Gastrocnemius medialis (tissue), 4 donors: ENCODE measurements at regions not wholly inside any gene's neighbourhood (a gene's known extent, or its start where the extent isn't known, plus 50 kb on each side); places are given as distances from the start of the nearest gene placed in this dataset.

Experiments
- ATAC-seq, 2 donors: fragments of 150-250 bp; one replicate each; pipeline ENCODE4 v1.9.1; 2016
- DNase-seq, 2 donors: peaks; one replicate each; pipeline ENCODE4 v3.0.0-alpha.2; 2019
- H3K27ac ChIP-seq, 4 donors: fragments of 200-600 bp; sonication (generic); 1 replicate in 1 of 4; 2 replicates in 3 of 4; pipeline ENCODE4 v1.5.1; 2016 to 2018; ENCODE audit warnings: mild to moderate bottlenecking in 2 of 4, moderate library complexity in 1 of 4
- H3K27me3 ChIP-seq, 3 donors: fragments of 200-600 bp; sonication (generic) in 2 of 3; 1 replicate in 1 of 3; 2 replicates in 2 of 3; pipeline versions ENCODE4 v1.5.1 to v1.6.0; 2016 to 2019; ENCODE audit warnings: mild to moderate bottlenecking in 1 of 3, moderate library complexity in 1 of 3
- H3K36me3 ChIP-seq, 2 donors: fragments of 200-600 bp; sonication (generic) in 1 of 2; one replicate each; pipeline ENCODE4 v1.5.1; 2017 to 2018
- H3K4me1 ChIP-seq, 2 donors: fragments of 200-600 bp; sonication (generic) in 1 of 2; one replicate each; pipeline ENCODE4 v1.5.1; 2016 to 2017; ENCODE audit warnings: mild to moderate bottlenecking in 2 of 2
- H3K4me3 ChIP-seq, 4 donors: fragments of 200-600 bp; sonication (generic) in 3 of 4; 1 replicate in 1 of 4; 2 replicates in 3 of 4; pipeline ENCODE4 v1.5.1; 2016 to 2019; ENCODE audit warnings: mild to moderate bottlenecking in 2 of 4
- H3K9me3 ChIP-seq, 3 donors: fragments of 200-600 bp; sonication (generic) in 2 of 3; 1 replicate in 1 of 3; 2 replicates in 2 of 3; pipeline ENCODE4 v1.5.1; 2016 to 2019
- CTCF ChIP-seq, 5 experiments: fragments of 450-650 bp in 3 of 5; fragments of 200-600 bp in 2 of 5; sonication (generic) in 2 of 5; IDR thresholded peaks in 4 of 5; conservative IDR thresholded peaks in 1 of 5; 1 replicate in 4 of 5; 2 replicates in 1 of 5; pipeline ENCODE4 v1.5.1; 2016 to 2019; ENCODE audit warnings: antibody characterized with exemption in 5 of 5, mild to moderate bottlenecking in 3 of 5, moderate library complexity in 3 of 5
- POLR2A ChIP-seq, 2 donors: fragments of 450-650 bp; IDR thresholded peaks; one replicate each; pipeline ENCODE4 v1.6.1; 2017; ENCODE audit warnings: antibody characterized with exemption in 2 of 2, mild to moderate bottlenecking in 2 of 2, moderate library complexity in 2 of 2
- in situ Hi-C, 4 donors: fragments of 200-750 bp; cut with MboI; loops; one replicate each; pipeline versions ENCODE4 v1.15.0 to v1.8.0; 2017; ENCODE audit warnings: low sequenced_read_pairs in 4 of 4
- intact Hi-C: fragments of 100-400 bp; cut with DNase I; formaldehyde crosslinking; loops from one replicate; pipeline ENCODE4 v1.15.1; 2023; ENCODE audit warnings: low total_unique reads

GRCh38 chr2:71811726-71812125, 335.9 kb downstream of the CYP26B1 start:
- in situ Hi-C loops = loop anchor here in 1 of 4 donors (25.0 kb wide), 2 partner anchors 351 to 776 kb away; no protein-coding TSS in a partner anchor
- Histone ChIP-seq H3K4me1 (peaks cover 0 to 4% of the 10 kb centered on the region in 2 donors), H3K27me3 (no peaks in the 10 kb centered on the region), H3K27ac (no peak overlapping the region), H3K36me3 (no peaks in the 10 kb centered on the region), H3K4me3 (no peak overlapping the region), H3K9me3 (no peaks in the 10 kb centered on the region)
- intact Hi-C loops = no loop called here
- ATAC-seq = no peak
- no peak for TF ChIP-seq POLR2A (IDR thresholded peaks at IDR 0.05)
- TF ChIP-seq CTCF (IDR thresholded peaks at IDR 0.05 in 4 of 5, conservative IDR thresholded peaks at IDR 0.05 in 1 of 5) = no peak
- no peak for DNase-seq

- Histone ChIP-seq H3K9me3 (no peaks in the 10 kb centered on the region), H3K27ac (no peak overlapping the region), H3K4me3 (no peak overlapping the region), H3K4me1 (peaks cover 0 to 4% of the 10 kb centered on the region in 2 donors), H3K27me3 (no peaks in the 10 kb centered on the region), H3K36me3 (no peaks in the 10 kb centered on the region)
- DNase-seq = no peak
- intact Hi-C loops (no loop called here), in situ Hi-C loops (loop anchor here in 1 of 4 donors (25.0 kb wide), 2 partner anchors 351 to 776 kb away; no protein-coding TSS in a partner anchor)
- TF ChIP-seq CTCF (IDR thresholded peaks at IDR 0.05 in 4 of 5, conservative IDR thresholded peaks at IDR 0.05 in 1 of 5) (no peak), POLR2A (IDR thresholded peaks at IDR 0.05) (no peak)
- no peak for ATAC-seq
Observed at GRCh38 chr2:71811157-71811556, 336.5 kb downstream of the CYP26B1 start.

GRCh38 chr2:71807581-71808451, 339.8 kb downstream of the CYP26B1 start:
- in situ Hi-C loops = loop anchor here (5.0 to 25.0 kb wide), 7 partner anchors 117 to 779 kb away; no protein-coding TSS in a partner anchor
- no peaks in the 10 kb centered on the region for H3K27me3 ChIP-seq
- intact Hi-C loops = no loop called here
- no peak overlapping the region for H3K4me3 ChIP-seq
- no peak for TF ChIP-seq POLR2A (IDR thresholded peaks at IDR 0.05)
- TF ChIP-seq CTCF (IDR thresholded peaks at IDR 0.05 in 4 of 5, conservative IDR thresholded peaks at IDR 0.05 in 1 of 5) = no peak
- H3K9me3 ChIP-seq = no peaks in the 10 kb centered on the region
- DNase-seq (peak in 1 of 2 donors; percentile 33), ATAC-seq (peak in 1 of 2 donors; percentile 51)
- no peak overlapping the region for H3K27ac ChIP-seq
- H3K4me1 ChIP-seq = peaks cover 0 to 4% of the 10 kb centered on the region in 2 donors
- H3K36me3 ChIP-seq = no peaks in the 10 kb centered on the region

GRCh38 chr2:71806432-71806831, 341.2 kb downstream of the CYP26B1 start:
- in situ Hi-C loops = loop anchor here (5.0 to 25.0 kb wide), 7 partner anchors 118 to 781 kb away; no protein-coding TSS in a partner anchor
- TF ChIP-seq CTCF (IDR thresholded peaks at IDR 0.05 in 4 of 5, conservative IDR thresholded peaks at IDR 0.05 in 1 of 5) = no peak
- no peak for TF ChIP-seq POLR2A (IDR thresholded peaks at IDR 0.05)
- H3K4me3 ChIP-seq = no peak overlapping the region
- no peaks in the 10 kb centered on the region for H3K9me3 ChIP-seq
- no peak overlapping the region for H3K27ac ChIP-seq
- H3K36me3 ChIP-seq = no peaks in the 10 kb centered on the region
- no peak for DNase-seq
- peaks cover 4 to 5% of the 10 kb centered on the region in 2 donors for H3K4me1 ChIP-seq
- intact Hi-C loops = no loop called here
- ATAC-seq = no peak
- no peaks in the 10 kb centered on the region for H3K27me3 ChIP-seq
